ENCODE measurements at regions not wholly inside any gene's neighbourhood (a gene's known extent, or its start where the extent isn't known, plus 50 kb on each side); places are given as distances from the start of the nearest gene placed in this dataset.

DNA sequence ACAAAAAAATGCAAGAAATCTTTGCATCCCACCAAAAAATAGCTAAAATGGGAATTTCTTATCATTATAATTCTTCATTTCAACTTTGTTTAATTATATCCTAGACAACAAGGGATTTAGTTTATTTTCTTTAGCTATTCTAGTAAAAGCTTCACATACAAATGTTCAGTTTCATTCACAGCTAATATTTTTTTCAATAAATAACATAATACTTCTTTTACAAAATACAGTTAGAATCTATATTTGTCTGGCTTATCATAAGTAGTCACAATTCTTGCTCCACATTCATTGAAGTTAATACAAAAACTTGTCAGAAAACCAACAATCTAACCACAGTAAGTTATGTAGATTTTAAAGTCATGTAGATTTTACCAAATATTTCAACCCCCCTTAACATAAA is 414.4 kb downstream of the FAT4 start:
- Histone ChIP-seq H3K4me3 (ENCODE audit: low read length) (no peak overlapping the region), H3K9me3 (ENCODE audit: control insufficient read depth, insufficient read depth, low read length) (no peaks in the 10 kb centered on the region), H3K27ac (ENCODE audit: low read depth, low read length) (no peak overlapping the region), H3K9me2 (replicated peaks; ENCODE audit: control insufficient read depth, low read length) (no peaks in the 10 kb centered on the region), H3K27me3 (ENCODE audit: control insufficient read depth, low read length) (no peaks in the 10 kb centered on the region), H3K4me1 (ENCODE audit: control insufficient read depth, low read length) (no peaks in the 10 kb centered on the region), H3K79me2 (ENCODE audit: control insufficient read depth, low read length) (no peaks in the 10 kb centered on the region), H3K36me3 (ENCODE audit: control insufficient read depth, low read length) (no peaks in the 10 kb centered on the region), H3F3A (ENCODE audit: control insufficient read depth, insufficient read depth) (no peaks in the 10 kb centered on the region), H3K4me2 (ENCODE audit: low read length) (no peak overlapping the region), H4K20me1 (ENCODE audit: control insufficient read depth, insufficient read depth, low read depth, low read length) (no peaks in the 10 kb centered on the region)
- TF ChIP-seq, protein P1, sequence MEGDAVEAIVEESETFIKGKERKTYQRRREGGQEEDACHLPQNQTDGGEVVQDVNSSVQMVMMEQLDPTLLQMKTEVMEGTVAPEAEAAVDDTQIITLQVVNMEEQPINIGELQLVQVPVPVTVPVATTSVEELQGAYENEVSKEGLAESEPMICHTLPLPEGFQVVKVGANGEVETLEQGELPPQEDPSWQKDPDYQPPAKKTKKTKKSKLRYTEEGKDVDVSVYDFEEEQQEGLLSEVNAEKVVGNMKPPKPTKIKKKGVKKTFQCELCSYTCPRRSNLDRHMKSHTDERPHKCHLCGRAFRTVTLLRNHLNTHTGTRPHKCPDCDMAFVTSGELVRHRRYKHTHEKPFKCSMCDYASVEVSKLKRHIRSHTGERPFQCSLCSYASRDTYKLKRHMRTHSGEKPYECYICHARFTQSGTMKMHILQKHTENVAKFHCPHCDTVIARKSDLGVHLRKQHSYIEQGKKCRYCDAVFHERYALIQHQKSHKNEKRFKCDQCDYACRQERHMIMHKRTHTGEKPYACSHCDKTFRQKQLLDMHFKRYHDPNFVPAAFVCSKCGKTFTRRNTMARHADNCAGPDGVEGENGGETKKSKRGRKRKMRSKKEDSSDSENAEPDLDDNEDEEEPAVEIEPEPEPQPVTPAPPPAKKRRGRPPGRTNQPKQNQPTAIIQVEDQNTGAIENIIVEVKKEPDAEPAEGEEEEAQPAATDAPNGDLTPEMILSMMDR (IDR thresholded peaks at IDR 0.05; ENCODE audit: low read depth, low read length, poor library complexity, severe bottlenecking): no peak
- TF ChIP-seq EZH2phosphoT487 (IDR thresholded peaks at IDR 0.05; ENCODE audit: borderline replicate concordance, low read length): no peak

DNA sequence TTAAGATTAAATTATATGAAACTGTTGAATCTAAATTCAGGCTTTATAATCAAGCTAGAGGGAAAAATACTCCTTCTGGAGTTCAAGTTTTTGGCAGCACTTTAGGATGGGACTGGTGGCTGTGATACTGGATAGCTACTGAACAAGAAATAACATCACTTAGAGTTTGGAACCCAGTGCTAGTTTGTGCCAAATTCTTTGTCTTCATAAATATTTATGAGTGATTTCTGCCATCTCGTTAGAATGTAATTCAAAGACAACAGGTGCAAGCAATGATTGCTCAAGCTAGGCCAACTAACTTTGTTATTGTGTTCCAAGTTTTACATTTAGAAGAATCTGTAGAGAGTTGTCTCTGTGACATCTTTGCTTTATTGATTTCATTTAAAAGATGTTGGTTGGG is 417.9 kb downstream of the FAT4 start:
- Histone ChIP-seq H3K36me3 (ENCODE audit: control insufficient read depth, low read length) (no peaks in the 10 kb centered on the region), H3K9me3 (ENCODE audit: control insufficient read depth, insufficient read depth, low read length) (no peaks in the 10 kb centered on the region), H4K20me1 (ENCODE audit: control insufficient read depth, insufficient read depth, low read depth, low read length) (no peaks in the 10 kb centered on the region), H3K9me2 (replicated peaks; ENCODE audit: control insufficient read depth, low read length) (no peaks in the 10 kb centered on the region), H3K27me3 (ENCODE audit: control insufficient read depth, low read length) (no peaks in the 10 kb centered on the region), H3K27ac (ENCODE audit: low read depth, low read length) (no peak overlapping the region), H3F3A (ENCODE audit: control insufficient read depth, insufficient read depth) (no peaks in the 10 kb centered on the region), H3K79me2 (ENCODE audit: control insufficient read depth, low read length) (no peaks in the 10 kb centered on the region), H3K4me2 (ENCODE audit: low read length) (no peak overlapping the region), H3K4me1 (ENCODE audit: control insufficient read depth, low read length) (no peaks in the 10 kb centered on the region), H3K4me3 (ENCODE audit: low read length) (no peak overlapping the region)
- TF ChIP-seq EZH2phosphoT487 (IDR thresholded peaks at IDR 0.05; ENCODE audit: borderline replicate concordance, low read length): no peak
- TF ChIP-seq, protein P1 (IDR thresholded peaks at IDR 0.05; ENCODE audit: low read depth, low read length, poor library complexity, severe bottlenecking): no peak

DNA sequence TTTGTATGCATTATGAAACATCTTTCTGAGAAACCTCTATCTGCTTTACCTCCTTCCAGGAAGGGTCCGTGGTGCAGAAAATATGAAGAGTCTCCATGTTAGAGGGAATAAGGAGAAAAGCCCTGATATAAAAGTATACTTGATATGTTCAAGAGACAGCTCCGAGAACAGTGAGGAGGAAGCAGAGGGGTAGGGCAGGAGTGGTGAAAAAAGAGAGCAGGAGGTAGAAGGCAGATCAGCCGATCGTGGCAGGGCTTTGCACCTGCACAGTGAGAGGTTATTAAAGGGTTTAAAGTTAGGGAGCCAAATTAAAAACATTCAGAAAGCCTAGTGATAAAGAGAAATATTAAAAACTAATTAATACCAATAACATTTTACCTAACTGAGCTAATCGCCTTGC is 419.7 kb downstream of the FAT4 start:
- H3K4me1 ChIP-seq (ENCODE audit: control insufficient read depth, low read length): no peaks in the 10 kb centered on the region
- no peaks in the 10 kb centered on the region for H3K9me2 ChIP-seq (replicated peaks; ENCODE audit: control insufficient read depth, low read length)
- H3K27me3 ChIP-seq (ENCODE audit: control insufficient read depth, low read length): no peaks in the 10 kb centered on the region
- no peak overlapping the region for H3K4me2 ChIP-seq (ENCODE audit: low read length)
- H3K36me3 ChIP-seq (ENCODE audit: control insufficient read depth, low read length): no peaks in the 10 kb centered on the region
- no peaks in the 10 kb centered on the region for H3F3A ChIP-seq (ENCODE audit: control insufficient read depth, insufficient read depth)
- no peaks in the 10 kb centered on the region for H4K20me1 ChIP-seq (ENCODE audit: control insufficient read depth, insufficient read depth, low read depth, low read length)
- TF ChIP-seq, protein P1 (IDR thresholded peaks at IDR 0.05; ENCODE audit: low read depth, low read length, poor library complexity, severe bottlenecking): no peak
- no peak for TF ChIP-seq EZH2phosphoT487 (IDR thresholded peaks at IDR 0.05; ENCODE audit: borderline replicate concordance, low read length)
- no peaks in the 10 kb centered on the region for H3K79me2 ChIP-seq (ENCODE audit: control insufficient read depth, low read length)
- no peaks in the 10 kb centered on the region for H3K9me3 ChIP-seq (ENCODE audit: control insufficient read depth, insufficient read depth, low read length)
- no peak overlapping the region for H3K27ac ChIP-seq (ENCODE audit: low read depth, low read length)
- no peak overlapping the region for H3K4me3 ChIP-seq (ENCODE audit: low read length)

GRCh38 chr4:125735102-125735501 is 420.3 kb downstream of the FAT4 start:
- Histone ChIP-seq H3K9me3 (ENCODE audit: control insufficient read depth, insufficient read depth, low read length) (no peaks in the 10 kb centered on the region), H3K79me2 (ENCODE audit: control insufficient read depth, low read length) (no peaks in the 10 kb centered on the region), H3K27me3 (ENCODE audit: control insufficient read depth, low read length) (no peaks in the 10 kb centered on the region), H3K4me1 (ENCODE audit: control insufficient read depth, low read length) (no peaks in the 10 kb centered on the region), H3K36me3 (ENCODE audit: control insufficient read depth, low read length) (no peaks in the 10 kb centered on the region), H3K9me2 (replicated peaks; ENCODE audit: control insufficient read depth, low read length) (no peaks in the 10 kb centered on the region), H3K4me3 (ENCODE audit: low read length) (no peak overlapping the region), H3K4me2 (ENCODE audit: low read length) (no peak overlapping the region), H3F3A (ENCODE audit: control insufficient read depth, insufficient read depth) (no peaks in the 10 kb centered on the region), H4K20me1 (ENCODE audit: control insufficient read depth, insufficient read depth, low read depth, low read length) (no peaks in the 10 kb centered on the region), H3K27ac (ENCODE audit: low read depth, low read length) (no peak overlapping the region)
- TF ChIP-seq, protein P1 (IDR thresholded peaks at IDR 0.05; ENCODE audit: low read depth, low read length, poor library complexity, severe bottlenecking): no peak
- TF ChIP-seq EZH2phosphoT487 (IDR thresholded peaks at IDR 0.05; ENCODE audit: borderline replicate concordance, low read length): no peak
